ENCODE measurements at regions not wholly inside any gene's neighbourhood (a gene's known extent, or its start where the extent isn't known, plus 50 kb on each side); places are given as distances from the start of the nearest gene placed in this dataset.

DNA sequence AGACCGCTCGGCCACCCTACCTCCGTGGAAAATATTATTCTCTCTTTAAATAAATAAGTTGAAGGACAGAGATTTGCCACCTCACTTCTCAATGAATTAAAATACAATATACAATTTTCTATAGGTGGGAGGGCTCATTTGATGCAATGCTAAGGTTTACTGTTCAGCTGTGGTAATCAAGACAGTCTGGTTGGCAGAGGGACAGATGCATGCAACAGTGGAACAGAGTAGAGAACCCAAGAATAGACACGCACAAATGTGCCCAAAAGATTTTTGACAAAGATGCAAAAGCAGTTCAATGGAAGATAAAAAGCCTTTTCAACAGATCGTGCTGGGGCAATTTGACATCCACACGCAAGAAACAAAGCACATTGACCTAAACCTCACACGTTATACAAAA, 145.2 kb downstream of the CEBPB start:
- Mint-ChIP-seq H3K27ac (no peak overlapping the region), H3K4me1 (peaks cover 29% of the 10 kb centered on the region), H3K4me3 (no peak overlapping the region), H3K36me3 (ENCODE audit: low read depth) (no peaks in the 10 kb centered on the region), H3K27me3 (peaks cover 10% of the 10 kb centered on the region)
- ATAC-seq (no peak), DNase-seq (no peak)
- no peaks in the 10 kb centered on the region for H3K9me3 ChIP-seq (ENCODE audit: control insufficient read depth, low read length, poor library complexity, severe bottlenecking)

- no peaks in the 10 kb centered on the region for H3K36me3 Mint-ChIP-seq (ENCODE audit: low read depth)
- no peak overlapping the region for H3K27ac Mint-ChIP-seq
- no peaks in the 10 kb centered on the region for H3K9me3 ChIP-seq (ENCODE audit: control insufficient read depth, low read length, poor library complexity, severe bottlenecking)
- peaks cover 29% of the 10 kb centered on the region for H3K4me1 Mint-ChIP-seq
- peaks cover 6% of the 10 kb centered on the region for H3K27me3 Mint-ChIP-seq
- H3K4me3 Mint-ChIP-seq = no peak overlapping the region
- no peak for DNase-seq
- ATAC-seq = no peak
These were observed 146.0 kb downstream of the CEBPB start for GRCh38 chr20:50336661-50337060.

DNA sequence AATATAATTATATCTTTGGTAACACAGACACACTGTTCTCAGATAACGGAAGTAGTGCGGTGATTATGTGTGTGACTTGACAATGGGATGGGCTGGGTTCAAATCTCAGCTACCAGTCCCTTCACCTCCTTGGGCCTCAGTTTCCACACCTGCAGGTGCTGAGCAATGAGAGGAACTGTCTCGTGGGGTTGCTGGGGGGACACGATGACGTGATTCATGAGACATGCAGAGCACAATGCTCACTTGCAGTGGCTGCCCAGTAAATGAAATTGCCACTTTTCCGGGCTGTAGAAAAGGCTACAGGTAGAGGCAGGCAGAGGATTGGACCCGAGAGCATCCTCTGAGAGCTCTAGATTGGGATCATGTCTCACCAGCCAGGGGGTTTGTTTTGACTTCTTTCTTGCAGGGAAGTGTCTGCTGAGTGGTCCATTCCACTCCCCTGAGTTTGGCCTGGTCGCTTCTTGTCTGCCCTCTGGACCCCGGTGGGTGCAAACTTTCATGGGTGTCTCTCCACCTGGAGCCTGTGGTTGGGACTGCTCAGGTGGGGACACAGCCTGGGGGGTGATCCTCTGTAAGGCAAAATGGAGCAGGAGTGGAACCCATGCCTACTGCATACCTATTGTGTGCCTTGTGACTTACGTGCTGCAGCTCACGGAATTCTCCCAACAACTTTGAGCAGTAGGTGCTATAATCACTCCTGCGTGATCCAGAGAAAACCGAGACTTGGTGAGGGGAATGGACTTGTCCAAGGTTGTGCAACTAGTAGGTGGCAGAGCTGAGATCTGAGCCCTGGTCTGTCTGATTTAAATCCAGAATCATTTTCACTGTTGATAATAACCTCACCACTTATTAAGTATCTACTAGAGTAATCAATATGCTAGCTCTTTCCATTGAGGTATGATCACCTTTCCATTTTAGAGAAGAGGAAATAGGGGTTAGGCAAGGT, 147.2 kb downstream of the CEBPB start:
- no peaks in the 10 kb centered on the region for H3K9me3 ChIP-seq (ENCODE audit: control insufficient read depth, low read length, poor library complexity, severe bottlenecking)
- Mint-ChIP-seq H3K27ac (peak overlapping the region; percentile 89), H3K4me1 (peaks cover 29% of the 10 kb centered on the region), H3K36me3 (ENCODE audit: low read depth) (no peaks in the 10 kb centered on the region), H3K4me3 (peak overlapping the region; percentile 79), H3K27me3 (peaks cover 5% of the 10 kb centered on the region)
- ATAC-seq = no peak
- no peak for DNase-seq

- H3K4me1 Mint-ChIP-seq = peaks cover 29% of the 10 kb centered on the region
- peak overlapping the region; percentile 89 for H3K27ac Mint-ChIP-seq
- no peaks in the 10 kb centered on the region for H3K27me3 Mint-ChIP-seq
- no peaks in the 10 kb centered on the region for H3K9me3 ChIP-seq (ENCODE audit: control insufficient read depth, low read length, poor library complexity, severe bottlenecking)
- DNase-seq = peak in 1 of 3 donors; percentile 14
- ATAC-seq = peak; percentile 68
- H3K4me3 Mint-ChIP-seq = peak overlapping the region; percentile 79
- H3K36me3 Mint-ChIP-seq (ENCODE audit: low read depth) = no peaks in the 10 kb centered on the region
These were observed 148.1 kb downstream of the CEBPB start for GRCh38 chr20:50338479-50339391.

- Mint-ChIP-seq H3K27me3 (no peaks in the 10 kb centered on the region), H3K4me1 (peaks cover 29% of the 10 kb centered on the region), H3K27ac (peak overlapping the region; percentile 89), H3K4me3 (peak overlapping the region; percentile 79), H3K36me3 (ENCODE audit: low read depth) (no peaks in the 10 kb centered on the region)
- ATAC-seq (no peak), DNase-seq (no peak)
- no peaks in the 10 kb centered on the region for H3K9me3 ChIP-seq (ENCODE audit: control insufficient read depth, low read length, poor library complexity, severe bottlenecking)
These were observed 148.9 kb downstream of the CEBPB start for GRCh38 chr20:50339466-50339901.

DNA sequence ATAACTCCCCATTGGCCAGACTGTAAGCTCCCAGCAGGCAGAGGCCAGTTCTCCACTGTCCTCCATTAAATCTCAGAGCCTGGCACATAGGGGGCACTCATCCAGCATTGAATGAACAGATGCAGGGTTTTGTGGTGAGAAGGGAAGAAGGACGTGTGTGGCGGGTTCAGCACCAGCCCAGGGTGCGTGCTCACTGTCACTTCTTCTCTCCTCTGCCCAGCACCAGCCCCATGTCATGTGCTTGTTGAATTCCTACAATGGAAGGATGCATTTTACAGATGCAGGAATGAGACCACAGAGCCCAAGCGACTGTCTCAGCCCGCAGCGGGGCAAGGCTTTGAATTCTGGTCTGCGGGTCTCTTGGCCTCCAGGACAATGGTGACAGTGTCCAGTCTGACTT, 149.9 kb downstream of the CEBPB start:
- no peak for DNase-seq
- ATAC-seq = no peak
- Mint-ChIP-seq H3K4me1 (peaks cover 26% of the 10 kb centered on the region), H3K27me3 (peaks cover 4% of the 10 kb centered on the region), H3K4me3 (no peak overlapping the region), H3K36me3 (ENCODE audit: low read depth) (no peaks in the 10 kb centered on the region), H3K27ac (peak overlapping the region; percentile 89)
- no peaks in the 10 kb centered on the region for H3K9me3 ChIP-seq (ENCODE audit: control insufficient read depth, low read length, poor library complexity, severe bottlenecking)

DNA sequence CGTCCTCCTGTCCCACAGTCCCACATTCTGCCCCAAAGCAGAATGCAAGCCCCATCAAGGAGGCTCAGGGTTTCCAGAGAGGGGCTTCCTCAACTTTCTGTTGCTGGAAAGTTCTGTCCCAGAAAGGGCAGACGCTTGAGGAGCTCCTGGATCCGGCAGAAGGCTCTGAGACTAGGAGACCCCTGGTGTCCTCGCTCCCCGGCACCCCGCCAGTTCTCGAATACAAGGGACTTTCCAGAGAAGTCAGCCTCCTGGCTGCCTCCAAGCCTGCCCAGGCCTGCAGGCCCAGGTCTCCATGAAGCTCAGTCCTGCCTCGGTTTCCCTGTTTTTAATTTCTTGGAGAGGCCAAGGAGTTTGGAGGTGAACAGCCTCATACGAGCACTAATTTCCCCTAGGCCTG, 150.4 kb downstream of the CEBPB start:
- Mint-ChIP-seq H3K4me1 (peaks cover 26% of the 10 kb centered on the region), H3K36me3 (ENCODE audit: low read depth) (no peaks in the 10 kb centered on the region), H3K27ac (no peak overlapping the region), H3K27me3 (peaks cover 4% of the 10 kb centered on the region), H3K4me3 (no peak overlapping the region)
- H3K9me3 ChIP-seq (ENCODE audit: control insufficient read depth, low read length, poor library complexity, severe bottlenecking) = no peaks in the 10 kb centered on the region
- no peak for DNase-seq
- no peak for ATAC-seq

DNA sequence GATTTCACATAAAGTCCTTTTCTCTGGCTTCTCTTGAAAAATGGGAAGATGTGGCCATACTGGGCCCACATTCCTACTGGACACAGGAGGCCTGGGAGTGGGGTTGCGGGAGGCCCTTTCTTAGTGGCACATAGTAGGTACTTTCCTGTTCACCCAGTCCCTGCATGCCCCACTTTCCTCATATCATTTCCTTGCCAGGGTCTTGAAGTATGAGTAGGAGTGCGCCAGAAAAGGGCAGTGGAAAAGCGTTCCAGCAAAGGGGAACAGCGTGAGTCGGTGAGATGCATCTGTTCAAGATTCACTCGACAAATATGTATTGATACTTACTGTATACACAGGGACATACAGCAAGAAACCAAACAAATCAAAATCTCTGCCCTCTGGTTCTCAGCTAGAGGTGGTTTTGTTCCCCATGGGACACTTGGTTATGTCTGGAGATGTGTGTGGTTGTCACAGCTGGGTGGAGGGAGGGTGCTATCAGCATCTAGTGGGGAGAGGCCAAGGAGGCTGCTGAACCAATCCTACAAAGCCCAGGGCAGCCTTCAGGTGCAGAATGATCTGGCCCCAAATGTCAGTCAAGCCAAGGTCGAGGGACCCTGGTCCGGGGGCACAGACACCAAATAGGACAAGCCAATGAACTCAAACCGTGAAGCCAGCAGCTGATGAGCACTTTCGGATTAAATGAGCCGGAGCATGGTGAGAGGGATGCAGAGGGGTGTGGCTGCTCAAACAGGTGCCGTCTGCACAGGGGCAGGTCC, 151.4 kb downstream of the CEBPB start:
- no peak for ATAC-seq
- Mint-ChIP-seq H3K36me3 (ENCODE audit: low read depth) (no peaks in the 10 kb centered on the region), H3K27ac (no peak overlapping the region), H3K27me3 (peaks cover 4% of the 10 kb centered on the region), H3K4me1 (peaks cover 33% of the 10 kb centered on the region), H3K4me3 (no peak overlapping the region)
- H3K9me3 ChIP-seq (ENCODE audit: control insufficient read depth, low read length, poor library complexity, severe bottlenecking) = no peaks in the 10 kb centered on the region
- no peak for DNase-seq

DNA sequence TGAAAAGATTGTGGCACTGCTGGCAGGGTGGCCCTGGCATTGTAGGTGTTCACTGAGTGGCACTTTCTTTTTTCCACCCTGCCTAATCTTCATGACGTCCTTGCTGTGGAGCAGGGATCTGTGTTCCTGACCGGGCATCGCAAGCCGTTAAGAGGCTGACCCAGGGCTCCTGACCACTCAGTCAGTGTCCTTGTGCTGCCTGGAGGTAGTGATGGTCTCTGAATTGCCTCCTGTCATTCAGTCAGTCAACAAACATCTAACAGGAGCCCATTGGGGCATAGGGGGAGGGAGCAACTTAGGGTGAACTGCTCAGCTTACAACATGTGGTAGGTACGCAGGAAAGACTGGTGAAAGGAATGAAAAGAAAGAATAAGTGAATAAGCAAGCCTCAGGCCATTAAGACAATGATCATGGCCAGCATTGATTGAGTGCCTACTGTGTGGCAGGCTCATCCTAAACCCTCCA, 152.0 kb downstream of the CEBPB start:
- no peak for DNase-seq
- H3K4me3 Mint-ChIP-seq = no peak overlapping the region
- no peaks in the 10 kb centered on the region for H3K9me3 ChIP-seq (ENCODE audit: control insufficient read depth, low read length, poor library complexity, severe bottlenecking)
- peaks cover 33% of the 10 kb centered on the region for H3K4me1 Mint-ChIP-seq
- H3K36me3 Mint-ChIP-seq (ENCODE audit: low read depth) = no peaks in the 10 kb centered on the region
- ATAC-seq = no peak
- H3K27ac Mint-ChIP-seq = no peak overlapping the region
- peaks cover 5% of the 10 kb centered on the region for H3K27me3 Mint-ChIP-seq

- Mint-ChIP-seq H3K27me3 (peaks cover 9% of the 10 kb centered on the region), H3K36me3 (ENCODE audit: low read depth) (no peaks in the 10 kb centered on the region), H3K4me3 (no peak overlapping the region), H3K4me1 (peaks cover 32% of the 10 kb centered on the region), H3K27ac (no peak overlapping the region)
- no peak for DNase-seq
- H3K9me3 ChIP-seq (ENCODE audit: control insufficient read depth, low read length, poor library complexity, severe bottlenecking) = no peaks in the 10 kb centered on the region
- ATAC-seq = no peak
These were observed 152.5 kb downstream of the CEBPB start for GRCh38 chr20:50343125-50343489.

GRCh38 chr20:50343490-50344179, 153.0 kb downstream of the CEBPB start:
- DNase-seq (no peak), ATAC-seq (no peak)
- H3K9me3 ChIP-seq (ENCODE audit: control insufficient read depth, low read length, poor library complexity, severe bottlenecking) = no peaks in the 10 kb centered on the region
- Mint-ChIP-seq H3K4me3 (no peak overlapping the region), H3K36me3 (ENCODE audit: low read depth) (no peaks in the 10 kb centered on the region), H3K27me3 (peaks cover 9% of the 10 kb centered on the region), H3K27ac (no peak overlapping the region), H3K4me1 (peaks cover 27% of the 10 kb centered on the region)

- DNase-seq = no peak
- Mint-ChIP-seq H3K27me3 (peaks cover 9% of the 10 kb centered on the region), H3K4me3 (no peak overlapping the region), H3K27ac (no peak overlapping the region), H3K36me3 (ENCODE audit: low read depth) (no peaks in the 10 kb centered on the region), H3K4me1 (peaks cover 20% of the 10 kb centered on the region)
- ATAC-seq = no peak
- no peaks in the 10 kb centered on the region for H3K9me3 ChIP-seq (ENCODE audit: control insufficient read depth, low read length, poor library complexity, severe bottlenecking)
These were observed 153.8 kb downstream of the CEBPB start for GRCh38 chr20:50344232-50345071.
